ENCODE measurements at regions not wholly inside any gene's neighbourhood (a gene's known extent, or its start where the extent isn't known, plus 50 kb on each side); places are given as distances from the start of the nearest gene placed in this dataset.

DNA sequence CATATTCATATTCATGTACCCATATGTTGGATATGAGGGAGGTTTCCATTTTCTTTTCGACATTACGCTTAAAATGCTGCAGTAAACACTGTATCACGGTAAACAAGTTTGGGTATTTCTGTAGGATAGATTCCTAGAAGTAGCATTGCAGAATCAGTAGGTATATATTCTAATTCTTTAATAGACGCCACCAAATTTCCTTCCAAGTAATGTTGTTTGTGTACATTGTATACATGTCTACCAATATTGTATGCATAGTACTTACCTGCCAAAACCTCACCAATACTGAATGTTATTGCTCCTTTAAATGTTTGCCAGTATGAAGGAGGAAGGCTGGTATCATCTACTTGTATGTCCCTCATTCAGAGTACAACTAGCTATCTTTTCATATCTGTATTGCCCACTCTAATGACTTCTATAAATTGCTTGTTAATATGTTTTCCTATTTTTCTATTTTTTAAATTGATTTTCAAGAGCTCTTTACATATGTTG is 56.1 kb upstream of the ZNF536 start:
- TF ChIP-seq, protein P1, sequence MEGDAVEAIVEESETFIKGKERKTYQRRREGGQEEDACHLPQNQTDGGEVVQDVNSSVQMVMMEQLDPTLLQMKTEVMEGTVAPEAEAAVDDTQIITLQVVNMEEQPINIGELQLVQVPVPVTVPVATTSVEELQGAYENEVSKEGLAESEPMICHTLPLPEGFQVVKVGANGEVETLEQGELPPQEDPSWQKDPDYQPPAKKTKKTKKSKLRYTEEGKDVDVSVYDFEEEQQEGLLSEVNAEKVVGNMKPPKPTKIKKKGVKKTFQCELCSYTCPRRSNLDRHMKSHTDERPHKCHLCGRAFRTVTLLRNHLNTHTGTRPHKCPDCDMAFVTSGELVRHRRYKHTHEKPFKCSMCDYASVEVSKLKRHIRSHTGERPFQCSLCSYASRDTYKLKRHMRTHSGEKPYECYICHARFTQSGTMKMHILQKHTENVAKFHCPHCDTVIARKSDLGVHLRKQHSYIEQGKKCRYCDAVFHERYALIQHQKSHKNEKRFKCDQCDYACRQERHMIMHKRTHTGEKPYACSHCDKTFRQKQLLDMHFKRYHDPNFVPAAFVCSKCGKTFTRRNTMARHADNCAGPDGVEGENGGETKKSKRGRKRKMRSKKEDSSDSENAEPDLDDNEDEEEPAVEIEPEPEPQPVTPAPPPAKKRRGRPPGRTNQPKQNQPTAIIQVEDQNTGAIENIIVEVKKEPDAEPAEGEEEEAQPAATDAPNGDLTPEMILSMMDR (IDR thresholded peaks at IDR 0.05; ENCODE audit: control extremely low read depth in 1 of 3, insufficient read depth in 1 of 3, low read depth in 1 of 3, low read length in 3 of 3): no peak
- no peak for TF ChIP-seq RNF2 (IDR thresholded peaks at IDR 0.05; ENCODE audit: borderline replicate concordance, low read depth, low read length, missing control alignments, poor library complexity, severe bottlenecking)
- TF ChIP-seq ZNF274 (IDR thresholded peaks at IDR 0.05; ENCODE audit: borderline replicate concordance, extremely low read depth, low read length): no peak
- no peak for TF ChIP-seq SIN3A (conservative IDR thresholded peaks at IDR 0.05 in 1 of 2, IDR thresholded peaks at IDR 0.05 in 1 of 2; ENCODE audit: low read depth in 1 of 2, low read length in 2 of 2)

All from H1 (cell line).